ENCODE measurements at regions not wholly inside any gene's neighbourhood (a gene's known extent, or its start where the extent isn't known, plus 50 kb on each side); places are given as distances from the start of the nearest gene placed in this dataset.

- TF ChIP-seq CTCF (IDR thresholded peaks at IDR 0.05) (no peak), POLR2A (IDR thresholded peaks at IDR 0.05) (no peak)
Observed at GRCh38 chr3:20563985-20564384, 378.0 kb upstream of the SGO1 start.
